ENCODE measurements at regions not wholly inside any gene's neighbourhood (a gene's known extent, or its start where the extent isn't known, plus 50 kb on each side); places are given as distances from the start of the nearest gene placed in this dataset.
"Not testable (repeated sequence)": the region's sequence is repeated elsewhere in the genome, so short reads cannot be mapped to it uniquely, and the experiment has no call there.

DNA sequence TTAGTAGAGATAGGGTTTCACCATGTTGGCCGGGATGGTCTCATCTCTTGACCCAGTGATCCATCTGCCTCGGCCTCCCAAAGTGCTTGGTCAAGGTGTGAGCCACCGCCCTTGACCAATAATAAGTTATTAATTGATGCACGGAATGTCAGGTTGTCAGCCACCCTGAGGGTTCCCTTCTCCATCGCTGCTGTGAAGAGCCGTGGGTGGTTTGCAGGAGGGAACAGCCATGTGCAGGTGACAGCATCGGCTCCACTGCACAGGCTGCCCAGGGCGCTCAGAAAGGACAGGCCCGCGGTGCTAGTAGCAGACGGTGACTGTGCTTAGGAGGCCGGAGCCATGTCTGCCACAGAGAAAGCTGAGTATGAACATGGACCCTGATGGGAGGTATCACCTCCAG is 814.0 kb downstream of the BRD1 start:
- DNase-seq: no peak

DNA sequence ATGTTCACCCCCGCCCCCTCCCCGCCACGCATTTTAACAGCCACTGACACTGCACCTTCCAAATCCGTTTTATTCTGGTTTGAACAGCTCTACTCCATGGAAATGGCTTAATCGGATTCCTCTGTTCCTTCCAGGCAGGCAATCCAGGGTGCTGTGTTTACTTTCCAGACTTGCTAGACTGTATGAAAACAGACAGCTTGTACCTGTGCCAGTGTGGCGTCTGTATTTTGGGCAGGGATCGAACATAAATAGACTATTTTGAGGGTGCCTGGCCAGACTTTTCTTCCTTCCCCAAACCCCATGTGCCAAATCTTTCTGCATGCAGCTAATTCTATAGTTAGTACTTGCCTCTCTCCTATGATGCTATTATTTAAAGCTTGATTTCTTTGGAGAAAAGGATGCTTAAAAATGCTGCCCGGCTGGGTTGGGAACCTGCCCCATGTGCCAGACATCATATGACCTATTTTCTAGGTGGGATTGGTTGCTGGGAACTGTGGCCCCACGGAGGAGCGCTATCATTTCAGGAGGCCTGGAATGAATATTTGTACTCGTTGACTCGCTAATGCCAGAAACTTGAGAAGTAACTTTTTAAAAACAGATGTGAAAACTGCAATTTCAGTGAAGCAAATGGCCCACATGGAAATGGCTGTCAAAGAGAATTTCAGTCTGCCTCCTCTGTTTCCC is 814.8 kb downstream of the BRD1 start:
- no peak for DNase-seq

DNA sequence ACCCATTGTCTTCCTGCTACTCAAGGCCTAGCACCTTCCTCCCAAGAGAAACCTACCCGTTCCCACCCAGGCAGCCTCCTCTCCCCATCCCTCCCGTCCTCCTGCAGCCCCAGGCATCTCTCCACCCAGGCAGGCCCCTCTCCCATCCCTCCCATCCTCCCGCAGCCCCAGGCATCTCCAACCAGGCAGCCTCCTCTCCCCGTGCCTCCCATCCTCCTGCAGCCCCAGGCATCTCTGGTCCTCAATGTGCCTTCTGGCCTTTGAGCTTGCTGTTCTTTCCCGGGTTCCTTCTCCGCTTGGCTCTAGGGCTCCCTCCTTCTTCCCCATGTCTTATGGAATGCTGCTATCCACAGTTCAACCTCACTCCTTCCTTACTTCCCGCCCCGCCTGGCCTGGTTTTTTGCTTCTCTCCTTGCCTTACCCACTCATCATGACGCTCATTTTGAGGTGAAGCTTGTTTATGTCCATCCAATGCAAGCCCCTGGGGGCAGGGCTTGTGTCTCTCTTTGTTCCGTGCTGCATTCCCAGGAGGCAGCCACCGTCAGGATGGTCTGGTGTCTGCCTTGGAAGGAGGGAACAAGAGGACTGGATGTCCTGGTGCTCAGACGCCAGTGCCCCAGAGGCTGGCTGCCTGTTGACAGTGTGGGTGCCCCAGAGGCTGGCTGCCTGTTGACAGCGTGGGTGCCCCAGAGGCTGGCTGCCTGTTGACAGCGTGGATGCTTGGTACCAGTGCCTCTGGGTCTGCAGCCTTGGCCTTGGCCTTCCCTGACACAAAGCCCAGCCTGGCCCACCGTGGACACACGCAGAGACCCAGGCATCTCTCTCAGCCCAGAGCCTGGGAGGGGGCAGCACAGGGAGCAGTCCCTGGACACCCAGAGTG is 815.7 kb downstream of the BRD1 start:
- DNase-seq: no peak

DNA sequence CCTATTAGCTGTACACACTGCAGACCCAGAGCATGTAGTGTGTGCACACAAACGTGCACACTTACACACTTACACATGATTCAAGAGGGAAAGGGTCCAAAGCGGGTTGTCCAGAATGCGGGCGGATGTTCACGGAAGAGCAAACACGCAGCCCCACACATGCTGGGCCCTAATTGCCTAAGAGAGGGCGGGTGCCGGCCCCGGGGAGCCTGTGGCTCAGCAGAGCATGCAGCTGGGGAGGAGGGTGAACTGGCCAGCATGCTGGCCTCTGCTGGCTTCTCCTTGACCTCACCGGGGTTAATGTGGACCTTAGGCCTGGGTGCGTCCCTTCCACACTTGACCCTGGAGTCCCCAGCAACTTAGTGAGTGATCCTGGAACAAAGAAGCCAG is 816.3 kb downstream of the BRD1 start:
- DNase-seq: no peak

DNA sequence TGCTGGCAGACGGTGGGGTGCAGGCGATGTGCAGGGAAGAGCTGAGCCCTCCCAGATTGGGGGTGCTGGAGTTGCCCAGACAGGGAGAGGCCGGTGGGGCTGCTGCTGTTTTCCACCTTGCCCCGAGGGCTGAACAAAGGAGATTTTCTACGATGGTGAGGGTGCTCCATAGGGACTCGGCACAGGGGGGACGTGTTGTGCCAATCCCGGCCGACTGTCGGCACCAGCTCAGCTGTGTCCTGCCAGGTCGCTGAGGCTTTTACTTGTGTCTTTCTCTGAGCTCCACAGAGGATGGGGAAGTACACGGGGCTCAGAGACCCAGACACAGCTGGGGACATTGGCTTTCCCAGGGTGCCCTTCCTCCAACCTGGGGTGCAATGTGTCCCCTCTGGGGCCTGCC is 816.8 kb downstream of the BRD1 start:
- DNase-seq: no peak

DNA sequence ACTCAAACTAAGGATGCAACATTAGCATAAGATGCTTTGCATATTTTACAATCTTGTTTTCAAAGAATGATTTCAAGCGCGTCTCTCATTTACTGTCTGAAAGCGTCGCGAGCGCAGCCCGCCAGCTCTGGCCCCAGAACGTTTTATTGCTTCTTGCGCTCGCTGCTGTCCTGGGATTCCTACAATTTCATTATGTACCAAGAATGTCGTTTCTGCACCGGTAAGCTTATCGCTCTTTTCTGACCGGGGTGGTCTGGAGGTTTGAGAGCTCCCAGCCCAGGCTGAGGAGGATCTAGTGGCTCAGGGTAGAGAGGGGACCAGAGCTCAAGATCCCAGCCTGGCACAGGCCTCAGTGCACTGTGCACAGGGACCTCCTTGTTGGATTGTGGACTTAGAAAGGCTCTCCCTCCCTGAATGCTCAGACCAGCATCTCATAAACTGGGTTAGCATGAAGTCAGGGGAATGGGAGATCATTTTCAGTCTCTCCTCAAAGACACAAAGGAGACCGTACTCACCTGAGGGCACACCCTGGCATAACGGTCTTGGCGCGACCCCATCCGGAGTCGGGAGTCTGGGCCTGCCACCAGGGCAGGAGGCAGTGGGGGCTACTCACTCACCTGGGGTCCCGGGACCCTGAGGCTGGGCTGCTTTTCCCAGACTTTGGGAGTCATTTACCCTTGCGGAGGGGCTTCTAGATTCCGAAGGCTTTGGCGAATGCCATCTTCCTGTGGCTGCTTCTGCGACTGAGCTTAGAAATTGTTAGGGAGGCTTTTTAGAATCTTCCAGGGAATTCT is 817.4 kb downstream of the BRD1 start:
- no peak for DNase-seq

DNA sequence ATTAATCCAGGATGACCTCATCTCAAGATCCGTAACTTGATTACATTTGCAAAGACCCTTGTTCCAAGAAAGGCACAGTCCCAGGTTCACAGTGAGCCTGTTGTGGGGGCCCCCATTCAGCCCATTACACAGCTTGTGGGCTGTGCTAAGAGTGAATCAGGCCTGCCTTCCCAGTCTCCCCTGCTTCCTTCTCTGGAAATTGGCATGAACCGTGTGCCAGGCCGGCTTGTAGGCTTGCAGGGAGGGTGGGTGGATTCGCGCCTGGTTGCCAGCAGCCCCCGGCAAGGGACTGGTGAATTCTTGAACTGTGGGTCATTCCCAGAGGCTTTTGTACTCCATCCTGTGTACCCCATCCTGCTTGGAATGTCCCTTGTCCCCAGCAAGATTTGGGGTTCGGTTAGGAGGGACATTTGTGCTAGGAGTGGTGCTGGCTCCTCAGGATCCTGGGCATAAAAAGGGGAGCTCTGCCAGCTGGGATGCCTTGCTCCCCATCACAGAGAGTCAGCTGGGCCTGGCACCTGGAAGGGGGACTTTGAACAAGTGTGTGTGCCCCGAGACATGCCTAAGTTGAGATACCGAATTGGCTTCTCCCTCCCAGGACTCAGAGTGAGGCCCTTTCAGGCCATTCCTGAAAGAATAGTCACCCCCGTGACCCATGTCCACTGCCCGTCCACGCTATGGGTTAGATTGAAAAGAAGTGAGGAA is 818.2 kb downstream of the BRD1 start:
- no peak for DNase-seq

DNA sequence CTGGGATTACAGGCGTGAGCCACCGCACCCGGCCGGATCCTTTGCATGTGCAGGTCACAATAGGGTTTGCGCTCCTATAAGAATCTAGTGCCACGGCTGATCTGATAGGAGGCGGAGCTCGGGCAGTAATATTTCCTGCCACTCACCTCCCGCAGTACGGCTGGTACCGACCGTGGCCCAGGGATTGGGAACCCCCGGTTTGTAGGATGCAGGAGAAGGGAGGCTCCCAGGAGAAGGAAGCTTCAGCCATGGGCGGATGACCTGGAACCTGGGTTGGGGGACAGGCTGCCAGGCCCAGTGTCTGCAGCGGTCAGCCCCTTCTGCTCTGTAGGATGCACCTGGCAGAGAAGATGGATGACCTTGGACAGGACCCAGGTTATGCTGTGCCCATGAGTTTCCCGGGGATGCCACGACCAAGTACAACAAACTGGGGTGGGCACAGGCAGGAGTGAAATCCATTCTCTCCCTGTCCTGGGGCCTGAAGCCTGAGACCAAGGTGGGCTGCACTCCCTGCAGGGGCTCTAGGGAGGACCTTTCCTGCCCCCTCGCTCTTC is 818.9 kb downstream of the BRD1 start:
- no peak for DNase-seq

DNA sequence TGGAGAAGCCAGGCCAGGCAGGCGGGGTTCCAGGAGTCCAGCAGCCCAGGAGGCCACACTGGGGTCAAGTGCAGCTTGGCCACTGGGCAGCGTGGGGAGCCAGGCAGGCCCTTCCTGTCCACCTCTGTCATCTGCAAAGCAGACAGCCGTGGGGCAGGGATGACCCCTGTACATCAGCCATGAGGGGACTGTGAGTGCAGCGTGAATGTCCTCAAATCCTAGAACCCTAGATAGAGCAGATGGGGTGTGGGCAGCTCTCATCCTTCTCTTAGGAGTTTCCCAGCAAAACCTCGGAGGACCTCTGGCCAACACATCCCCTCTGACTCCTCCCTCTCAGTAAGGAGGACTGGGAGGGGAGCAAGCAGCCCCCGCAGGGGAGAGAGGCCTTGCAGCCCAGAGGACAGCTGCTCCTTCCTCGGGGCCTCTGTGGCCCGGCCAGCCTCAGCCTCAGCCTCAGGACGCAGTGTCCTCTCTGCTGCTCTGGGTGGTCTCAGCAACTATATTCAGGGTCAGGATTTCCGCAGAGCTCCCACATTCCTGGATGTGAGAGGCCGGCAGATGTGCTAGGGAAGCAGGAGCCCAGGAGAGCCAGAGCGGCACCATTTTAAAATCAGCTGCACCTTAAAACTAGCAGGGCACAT is 820.5 kb downstream of the BRD1 start:
- DNase-seq: no peak

DNA sequence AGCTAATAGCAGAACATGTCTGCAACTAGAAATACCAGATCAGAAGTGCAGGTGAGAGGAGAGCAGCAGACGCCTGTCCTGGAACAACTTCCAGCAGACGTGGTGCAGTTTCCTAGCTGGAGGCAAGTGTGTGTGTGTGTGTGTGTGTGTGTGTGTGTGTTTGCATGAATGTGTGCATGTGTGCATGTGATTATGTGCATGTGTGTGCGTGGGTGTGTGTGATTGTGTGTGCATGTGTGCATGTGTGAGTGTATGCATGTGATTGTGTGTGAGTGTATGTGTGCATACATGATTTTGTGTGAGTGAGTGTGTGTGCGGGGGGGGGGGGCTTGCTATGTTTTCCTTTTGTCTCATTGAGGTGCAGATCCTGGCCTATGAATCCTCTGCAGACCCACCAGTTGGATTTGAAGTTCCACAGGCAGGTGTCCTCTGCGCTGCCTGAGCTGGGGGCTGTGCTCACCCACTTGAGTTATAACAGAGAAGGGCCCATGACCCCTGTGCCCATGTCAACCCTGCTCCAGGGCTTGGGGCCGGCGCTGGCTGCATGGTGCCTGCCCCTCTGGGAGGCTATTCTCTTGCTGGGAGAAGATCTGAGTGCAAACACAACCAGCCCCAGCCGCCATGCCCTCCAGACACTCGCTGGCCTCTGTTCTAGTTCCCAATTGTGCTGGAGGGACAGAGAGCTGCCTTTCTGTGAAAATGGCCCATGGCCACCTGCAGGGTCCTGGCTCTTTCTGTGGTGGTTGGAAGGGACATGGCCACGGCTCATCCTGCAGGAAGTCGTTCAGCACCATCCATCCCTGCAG is 821.3 kb downstream of the BRD1 start:
- DNase-seq: no peak

DNA sequence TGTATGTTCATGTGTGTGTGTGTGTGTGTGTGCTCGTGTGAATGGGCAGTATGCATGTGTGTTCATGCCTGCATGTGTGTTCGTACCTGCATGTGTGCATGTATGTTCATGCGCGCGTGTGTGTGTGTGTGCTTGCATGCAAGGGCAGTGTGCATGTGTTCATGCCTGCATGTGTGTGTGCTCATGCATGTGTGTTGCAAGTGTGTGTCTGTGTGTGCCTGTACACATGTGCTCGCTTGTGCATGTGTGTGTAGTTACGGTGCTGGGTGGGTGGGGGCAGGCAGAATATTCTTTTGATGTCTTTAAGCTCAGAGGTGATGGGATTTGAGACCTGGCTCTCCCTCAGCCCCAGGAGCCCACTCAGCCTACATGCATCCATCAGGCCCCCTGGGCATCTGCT is 822.1 kb downstream of the BRD1 start:
- no peak for DNase-seq

DNA sequence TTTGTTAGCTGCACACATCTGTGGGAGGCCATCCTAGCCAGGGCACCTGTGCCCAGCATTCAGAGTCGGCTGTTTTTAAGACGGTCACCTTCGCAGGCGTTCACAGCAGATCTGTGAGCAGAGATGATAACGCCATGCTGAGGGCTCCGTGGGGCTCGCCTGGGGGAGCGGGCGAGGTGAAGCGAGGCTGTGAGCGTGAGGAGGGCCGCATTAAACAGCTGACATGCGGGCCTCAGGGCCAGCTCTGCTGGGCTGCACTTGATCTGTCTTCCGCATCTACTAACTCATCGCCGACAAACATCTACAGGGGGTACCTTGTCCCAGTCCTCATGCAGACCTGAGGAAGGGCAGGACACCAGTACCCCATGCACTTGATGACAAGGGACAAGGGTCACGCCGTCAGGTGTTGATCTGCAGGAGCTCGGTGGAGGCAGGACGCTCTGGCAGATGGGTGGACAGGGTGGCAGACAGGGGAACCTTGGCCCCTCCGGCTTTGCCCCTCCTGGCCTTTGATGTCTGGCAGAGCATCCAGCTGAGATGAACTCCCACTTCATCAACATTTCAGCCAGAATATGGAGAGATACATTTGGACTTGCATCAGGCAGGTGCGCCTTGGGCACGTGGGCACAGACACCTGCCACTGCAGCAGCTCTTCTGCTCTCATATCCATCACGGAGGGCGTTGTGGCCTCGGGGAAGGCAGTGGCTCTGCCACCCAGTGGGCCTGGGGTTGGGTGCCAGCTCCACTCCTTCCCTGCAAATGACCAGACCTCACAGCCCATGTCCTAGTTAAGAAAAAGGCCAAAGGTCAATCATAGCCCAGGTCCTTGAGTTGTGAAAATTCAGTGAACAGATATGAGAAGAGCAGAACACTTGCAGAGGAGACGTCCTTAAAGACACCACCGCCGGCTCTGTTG is 822.9 kb downstream of the BRD1 start:
- DNase-seq: no peak

DNA sequence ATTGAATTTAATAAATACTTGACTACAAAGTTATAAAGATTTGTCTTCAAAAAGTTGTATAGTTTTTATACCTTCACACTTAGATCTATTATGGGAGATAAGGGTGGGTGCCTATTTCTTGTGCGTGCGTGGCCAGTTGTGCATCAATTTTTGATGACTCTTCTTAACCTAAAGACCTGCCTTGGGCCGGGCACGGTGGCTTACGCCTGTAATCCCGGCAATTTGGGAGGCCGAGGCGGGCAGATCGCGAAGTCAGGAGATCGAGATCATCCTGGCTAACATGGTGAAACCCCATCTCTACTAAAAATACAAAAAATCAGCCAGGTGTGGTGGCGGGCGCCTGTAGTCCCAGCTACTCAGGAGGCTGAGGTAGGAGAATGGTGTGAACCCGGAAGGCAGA is 830.1 kb downstream of the BRD1 start:
- not testable (repeated sequence) for DNase-seq

DNA sequence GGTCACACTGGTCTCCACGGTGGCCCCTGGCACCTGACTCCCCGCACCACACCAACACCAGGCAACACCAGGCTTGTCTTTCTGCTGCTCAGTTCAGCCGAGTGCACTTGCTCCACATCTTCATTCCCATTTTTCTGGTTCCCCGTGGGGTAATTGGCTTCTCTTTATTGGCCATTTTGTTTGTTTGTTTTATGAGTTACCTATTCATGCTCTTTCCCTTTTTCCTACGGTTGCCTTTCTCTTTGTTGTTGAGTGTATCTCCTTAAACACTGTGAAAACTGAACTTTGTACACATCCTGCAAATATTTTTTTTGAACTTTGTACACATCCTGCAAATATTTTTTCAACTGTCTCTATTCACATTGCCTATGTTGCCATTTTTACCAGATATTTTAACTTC is 834.0 kb downstream of the BRD1 start:
- DNase-seq: no peak

DNA sequence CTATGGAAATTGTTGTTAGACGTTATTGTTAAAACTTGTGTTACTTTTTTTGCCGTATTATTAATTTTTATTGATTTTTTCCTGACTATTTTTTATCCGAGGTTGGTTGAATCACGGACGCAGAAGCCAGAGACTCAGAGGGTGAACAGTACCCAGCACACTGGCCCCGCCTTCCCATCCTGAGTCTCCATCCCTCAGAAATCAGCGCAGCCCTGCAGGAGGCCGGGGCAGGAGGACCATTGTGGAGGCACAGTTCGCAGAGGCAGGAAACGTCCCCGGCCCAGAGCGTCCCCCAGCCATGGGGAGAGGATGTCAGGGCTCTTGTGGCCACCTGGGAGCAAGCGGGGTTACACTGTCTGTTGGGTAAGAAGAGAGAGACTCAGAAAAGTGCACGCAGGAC is 843.0 kb downstream of the BRD1 start:
- DNase-seq: no peak

DNA sequence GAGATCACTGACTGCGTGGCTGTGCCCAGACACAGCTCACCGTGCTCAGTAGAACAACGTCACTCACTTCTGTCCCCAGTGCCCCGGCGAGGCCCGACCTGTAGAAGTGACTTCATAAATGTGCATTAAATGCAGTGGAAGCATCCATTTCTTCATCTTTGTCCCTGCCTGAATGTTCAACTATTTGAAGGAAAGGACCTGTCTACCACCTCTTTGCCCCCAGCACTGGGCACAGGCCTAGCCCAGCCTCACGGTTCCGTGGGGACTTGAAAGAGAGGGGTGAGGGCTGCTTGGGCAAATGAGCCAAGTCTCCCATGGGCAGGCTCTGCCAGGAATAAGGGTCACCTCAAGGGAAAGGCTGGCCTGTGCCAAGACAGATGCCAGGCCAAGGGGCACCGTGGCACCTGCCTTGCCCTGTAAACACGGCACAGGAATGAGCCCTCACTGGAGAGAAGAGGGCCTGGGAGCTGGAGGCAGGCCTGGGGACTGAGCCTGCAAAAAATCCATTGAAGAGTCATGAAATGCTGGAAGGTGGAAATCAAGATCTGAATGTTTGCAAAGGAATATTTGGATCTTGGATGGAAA is 845.3 kb downstream of the BRD1 start:
- DNase-seq: no peak

DNA sequence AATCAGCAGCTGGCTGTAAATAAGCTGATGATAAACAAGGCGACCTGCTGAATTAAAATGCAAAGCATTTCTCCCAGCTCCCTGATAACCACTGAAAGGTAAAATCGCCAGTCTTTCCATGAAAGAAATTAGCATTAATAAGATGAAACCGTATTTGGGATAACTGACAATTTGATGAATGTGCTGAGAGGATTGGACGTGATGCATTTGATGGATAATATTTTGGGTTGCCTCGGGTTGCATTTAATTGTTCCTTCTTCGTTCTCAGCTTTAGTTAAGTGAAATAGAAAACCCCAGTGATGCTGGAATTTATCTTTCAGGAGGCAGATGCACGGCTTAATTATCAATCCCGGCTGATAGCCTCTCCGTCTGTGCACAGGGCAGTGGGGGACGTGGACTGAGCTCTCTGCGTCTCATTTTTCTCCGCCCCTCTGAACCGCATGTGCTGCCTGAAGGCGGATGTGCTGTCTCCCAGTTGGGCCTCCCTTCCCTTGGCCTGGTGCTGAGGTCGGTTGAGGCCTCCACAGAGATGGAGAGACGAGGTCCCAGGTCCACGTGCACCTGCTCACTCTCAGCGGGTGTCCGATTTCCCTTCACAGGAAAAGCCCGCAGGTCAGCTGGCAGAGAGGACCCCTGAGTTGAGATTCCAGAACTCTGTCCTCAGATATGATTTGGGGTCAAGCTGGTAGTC is 846.2 kb downstream of the BRD1 start:
- DNase-seq: no peak

DNA sequence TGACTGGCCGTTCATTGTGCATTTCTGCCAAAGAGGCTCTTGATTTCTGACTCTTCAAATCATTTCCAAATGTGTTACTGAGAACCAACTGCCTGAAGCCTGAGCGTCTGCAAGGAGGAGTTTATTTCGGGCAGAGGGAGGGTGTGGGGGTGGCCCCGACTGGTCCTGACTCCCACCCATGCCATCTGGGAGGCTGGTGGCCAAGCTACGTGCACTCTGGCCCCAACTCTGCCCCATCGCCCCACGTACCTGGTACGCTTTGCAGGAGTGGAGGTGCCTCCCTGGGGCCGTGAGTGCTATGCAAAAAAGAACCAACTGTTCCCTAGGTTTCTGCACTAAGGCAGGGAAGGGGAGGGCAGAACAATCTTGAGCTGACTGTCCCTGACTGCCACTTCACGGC is 846.8 kb downstream of the BRD1 start:
- DNase-seq: no peak

DNA sequence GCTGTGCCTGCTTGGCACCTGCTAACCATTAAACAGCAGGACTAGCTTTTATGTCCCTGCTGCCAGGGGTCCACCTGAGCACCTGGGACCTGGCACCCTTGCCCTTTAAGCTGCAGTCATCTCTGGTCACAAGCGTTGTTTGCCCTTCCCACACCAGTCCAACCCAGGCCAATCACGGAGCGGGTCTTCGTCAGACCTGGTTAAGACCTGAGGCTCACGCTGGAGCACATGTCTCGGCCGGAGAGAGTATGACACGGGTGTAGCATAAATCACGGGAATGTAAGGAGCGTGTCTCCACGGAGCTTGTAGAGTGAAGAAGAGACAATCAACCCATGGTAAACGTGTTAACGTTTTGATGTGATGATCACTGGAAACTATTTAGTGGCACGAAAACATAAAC is 847.3 kb downstream of the BRD1 start:
- DNase-seq: no peak

Data from NCI-H2107 (cell line).